GM19099 (cell line): ENCODE measurements at regions not wholly inside any gene's neighbourhood (a gene's known extent, or its start where the extent isn't known, plus 50 kb on each side); places are given as distances from the start of the nearest gene placed in this dataset.

Experiments used
- POLR2A ChIP-seq: IDR thresholded peaks from 3 replicates; pipeline ENCODE4 v1.6.1; 2011; ENCODE audit warnings: low read depth; ENCODE audit not compliant: insufficient read length; ENCODE audit errors: extremely low read depth

GRCh38 chr5:173667702-173668101 lies 51.3 kb upstream of the BOD1 start:
- TF ChIP-seq POLR2A: no peak

GRCh38 chr5:173668245-173668800 lies 51.9 kb upstream of the BOD1 start:
- TF ChIP-seq POLR2A: no peak

- no peak for TF ChIP-seq POLR2A
These were observed 52.5 kb upstream of the BOD1 start for GRCh38 chr5:173668910-173669309.

- TF ChIP-seq POLR2A: no peak
These were observed 53.0 kb upstream of the BOD1 start for GRCh38 chr5:173669483-173669882.

- TF ChIP-seq POLR2A: no peak
These were observed 53.7 kb upstream of the BOD1 start for GRCh38 chr5:173670130-173670651.

GRCh38 chr5:173670791-173671120 lies 54.3 kb upstream of the BOD1 start:
- TF ChIP-seq POLR2A: no peak

- TF ChIP-seq POLR2A: no peak
These were observed 54.9 kb upstream of the BOD1 start for GRCh38 chr5:173671121-173671949.

- no peak for TF ChIP-seq POLR2A
These were observed 55.7 kb upstream of the BOD1 start for GRCh38 chr5:173672166-173672565.

GRCh38 chr5:173672891-173673290 lies 56.4 kb upstream of the BOD1 start:
- TF ChIP-seq POLR2A: no peak

- TF ChIP-seq POLR2A: no peak
These were observed 57.0 kb upstream of the BOD1 start for GRCh38 chr5:173673295-173674101.

- no peak for TF ChIP-seq POLR2A
These were observed 59.0 kb upstream of the BOD1 start for GRCh38 chr5:173675287-173675996.

GRCh38 chr5:173676375-173676774 lies 59.9 kb upstream of the BOD1 start:
- TF ChIP-seq POLR2A: no peak

GRCh38 chr5:173677125-173677672 lies 60.7 kb upstream of the BOD1 start:
- no peak for TF ChIP-seq POLR2A

- no peak for TF ChIP-seq POLR2A
These were observed 63.6 kb upstream of the BOD1 start for GRCh38 chr5:173679909-173680630.

GRCh38 chr5:173680660-173681242 lies 64.3 kb upstream of the BOD1 start:
- no peak for TF ChIP-seq POLR2A
